CD8-positive, alpha-beta memory T cell (primary cell): ENCODE measurements at regions not wholly inside any gene's neighbourhood (a gene's known extent, or its start where the extent isn't known, plus 50 kb on each side); places are given as distances from the start of the nearest gene placed in this dataset.
"Not testable (repeated sequence)": the region's sequence is repeated elsewhere in the genome, so short reads cannot be mapped to it uniquely, and the experiment has no call there.

ENCODE experiments used
- CTCF ChIA-PET: fragments of 350-600 bp; sonication (Branson Sonifier 250); formaldehyde crosslinking; loops from one replicate; lab custom pipeline; 2021; ENCODE audit warnings: antibody characterized with exemption; lab: Charles Lee
- POLR2A ChIA-PET: fragments of 350-600 bp; sonication (Branson Sonifier 250); formaldehyde crosslinking; loops from one replicate; lab custom pipeline; 2021; ENCODE audit warnings: antibody characterized with exemption; lab: Charles Lee
- DNase-seq, 5 donors: peaks; one replicate each; pipeline versions ENCODE4 v3.0.0 to v3.0.0-alpha.2; 2020 to 2022; ENCODE audit warnings: mixed read lengths in 1 of 5
- H3K27ac ChIP-seq: one replicate; pipeline ENCODE4 v1.7.0; 2013; ENCODE audit warnings: low read depth, mild to moderate bottlenecking, low read length, moderate library complexity
- H3K27me3 ChIP-seq: 2 replicates; pipeline ENCODE4 v1.7.0; 2013; ENCODE audit warnings: low read length, mild to moderate bottlenecking; ENCODE audit not compliant: insufficient read depth, poor library complexity, severe bottlenecking
- H3K36me3 ChIP-seq: 2 replicates; pipeline ENCODE4 v1.7.0; 2013; ENCODE audit warnings: mild to moderate bottlenecking, low read length, moderate library complexity; ENCODE audit not compliant: insufficient read depth
- H3K4me1 ChIP-seq: 2 replicates; pipeline ENCODE4 v1.7.0; 2013; ENCODE audit warnings: mild to moderate bottlenecking, low read length, moderate library complexity; ENCODE audit not compliant: insufficient read depth
- H3K4me3 ChIP-seq: 2 replicates; pipeline ENCODE4 v1.7.0; 2013; ENCODE audit warnings: mild to moderate bottlenecking, low read length
- H3K9me3 ChIP-seq: 2 replicates; pipeline ENCODE4 v1.7.0; 2013; ENCODE audit warnings: mild to moderate bottlenecking, low read length
- H3K27ac Mint-ChIP-seq, 8 donors: one replicate each; pipeline ENCODE4 v1.8.0; 2020 to 2021; ENCODE audit warnings: mixed read lengths in 8 of 8, mild to moderate bottlenecking in 6 of 8, inconsistent platforms in 3 of 8, moderate library complexity in 3 of 8
- H3K27me3 Mint-ChIP-seq, 2 donors: one replicate each; pipeline ENCODE4 v1.8.0; 2020 to 2021; ENCODE audit warnings: mixed read lengths in 2 of 2, mild to moderate bottlenecking in 1 of 2, moderate library complexity in 1 of 2
- H3K36me3 Mint-ChIP-seq, 3 donors: one replicate each; pipeline ENCODE4 v1.8.0; 2020 to 2021; ENCODE audit warnings: mixed read lengths in 3 of 3, inconsistent platforms in 1 of 3, mild to moderate bottlenecking in 1 of 3
- H3K4me1 Mint-ChIP-seq, 3 donors: one replicate each; pipeline ENCODE4 v1.8.0; 2020 to 2021; ENCODE audit warnings: mixed read lengths in 3 of 3, inconsistent platforms in 1 of 3, mild to moderate bottlenecking in 1 of 3
- H3K4me3 Mint-ChIP-seq, 7 donors: one replicate each; pipeline ENCODE4 v1.8.0; 2020 to 2021; ENCODE audit warnings: mixed read lengths in 7 of 7, mild to moderate bottlenecking in 6 of 7, moderate library complexity in 4 of 7, inconsistent platforms in 2 of 7
- H3K9me3 Mint-ChIP-seq, 5 donors: one replicate each; pipeline ENCODE4 v1.8.0; 2020 to 2022; ENCODE audit warnings: mixed read lengths in 5 of 5, mild to moderate bottlenecking in 3 of 5, moderate library complexity in 2 of 5, inconsistent platforms in 1 of 5

DNA sequence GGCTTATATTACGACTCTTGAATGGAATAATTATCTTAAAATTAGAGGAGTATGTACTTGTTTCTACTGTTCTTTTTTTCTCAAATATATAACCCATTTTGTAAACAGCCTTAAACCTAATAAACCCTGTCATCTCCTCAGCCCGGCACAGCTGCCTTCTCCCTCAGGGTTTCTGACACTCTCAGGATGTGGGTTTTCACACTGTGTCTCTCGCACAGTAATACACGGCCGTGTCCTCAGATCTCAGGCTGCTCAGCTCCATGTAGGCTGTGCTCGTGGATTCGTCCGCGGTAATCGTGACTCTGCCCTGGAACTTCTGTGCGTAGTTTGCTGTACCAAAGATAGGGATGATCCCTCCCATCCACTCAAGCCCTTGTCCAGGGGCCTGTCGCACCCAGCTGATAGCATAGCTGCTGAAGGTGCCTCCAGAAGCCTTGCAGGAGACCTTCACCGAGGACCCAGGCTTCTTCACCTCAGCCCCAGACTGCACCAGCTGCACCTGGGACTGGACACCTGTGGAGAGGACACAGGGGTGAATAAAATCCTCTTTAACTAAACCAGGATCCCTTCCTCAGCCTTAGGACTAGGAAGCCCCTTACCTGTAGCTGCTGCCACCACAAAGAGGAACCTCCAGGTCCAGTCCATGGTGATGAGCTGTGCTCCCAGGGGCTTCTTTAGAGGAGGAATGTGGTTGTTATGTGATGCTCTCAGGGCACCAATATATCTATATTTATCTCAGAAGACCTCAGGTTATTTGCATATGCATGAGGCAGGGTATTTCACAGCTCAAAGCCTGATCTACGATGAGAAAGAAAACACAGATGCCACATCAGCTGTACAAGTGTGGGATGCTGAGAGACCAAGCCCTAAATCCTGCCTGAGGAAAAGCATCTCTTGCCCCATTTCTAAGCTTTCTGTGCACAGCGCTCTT, 1235.8 kb downstream of the TMEM121 start:
- POLR2A ChIA-PET, CTCF ChIA-PET: not testable (repeated sequence)

DNA sequence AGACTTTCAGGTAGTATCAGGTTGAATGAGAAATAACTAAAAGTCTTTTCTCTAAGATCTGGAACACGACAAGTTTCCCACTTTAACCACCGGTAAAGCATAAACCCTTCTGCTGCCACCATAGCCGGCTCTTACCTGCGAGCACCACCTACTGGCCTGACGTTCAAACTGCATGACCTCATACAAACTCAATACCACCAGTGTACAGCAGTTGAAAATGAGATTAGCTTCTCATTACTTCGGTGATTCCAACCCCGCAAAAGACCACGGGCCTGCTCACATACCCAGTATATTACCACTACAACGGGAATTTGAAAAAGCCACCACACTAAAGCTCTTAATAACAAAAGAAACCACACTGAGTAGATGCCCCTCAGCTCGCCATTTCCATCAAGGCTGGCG, 1238.6 kb downstream of the TMEM121 start:
- CTCF ChIA-PET, H3K4me3 ChIP-seq, H3K9me3 Mint-ChIP-seq, H3K36me3 Mint-ChIP-seq, POLR2A ChIA-PET, H3K27ac ChIP-seq, H3K27ac Mint-ChIP-seq, H3K27me3 ChIP-seq, H3K36me3 ChIP-seq, H3K27me3 Mint-ChIP-seq, H3K9me3 ChIP-seq: not testable (repeated sequence)
- Mint-ChIP-seq H3K4me3 (peak overlapping the region in 1 of 7 donors; percentile 23), H3K4me1 (peaks cover 31 to 41% (median 38%) of the 10 kb centered on the region in 3 donors)
- H3K4me1 ChIP-seq = peaks cover 16% of the 10 kb centered on the region
- peak in 1 of 5 donors; percentile 21 for DNase-seq

More for the DNA sequence above, 1235.8 kb downstream of the TMEM121 start:
- H3K9me3 Mint-ChIP-seq, H3K4me3 ChIP-seq, H3K27ac ChIP-seq, H3K27me3 Mint-ChIP-seq, H3K9me3 ChIP-seq, H3K36me3 Mint-ChIP-seq, H3K36me3 ChIP-seq, H3K27me3 ChIP-seq: not testable (repeated sequence)
- H3K27ac Mint-ChIP-seq = peak overlapping the region in 2 of 8 donors; percentile 66 to 84
- DNase-seq = peak in 2 of 5 donors; percentile 50 to 53
- H3K4me1 ChIP-seq = peaks cover 14% of the 10 kb centered on the region
- H3K4me3 Mint-ChIP-seq = peak overlapping the region in 1 of 7 donors; percentile 19
- H3K4me1 Mint-ChIP-seq = peaks cover 20 to 28% (median 25%) of the 10 kb centered on the region in 3 donors

DNA sequence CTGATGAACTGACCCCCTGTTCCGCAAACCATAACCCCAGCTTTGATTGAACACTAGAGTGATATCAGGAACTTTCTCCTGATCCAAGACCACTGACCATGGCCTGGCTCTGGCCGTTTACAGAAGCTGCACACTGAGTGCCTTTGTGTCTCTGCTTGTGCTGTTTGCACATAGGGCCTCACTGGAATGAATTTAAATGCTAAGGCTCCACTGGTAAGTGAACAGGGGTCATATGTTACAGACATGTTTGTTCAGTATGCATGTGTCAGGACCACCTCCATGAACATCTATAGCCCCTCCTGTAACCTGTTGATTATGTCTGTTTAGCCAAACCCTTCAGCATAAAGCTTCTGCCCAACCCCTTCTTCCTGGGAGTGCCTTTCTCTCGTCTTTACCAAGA, 1239.8 kb downstream of the TMEM121 start:
- Histone ChIP-seq H3K27ac (no peak overlapping the region), H3K4me1 (peaks cover 24% of the 10 kb centered on the region), H3K36me3 (no peaks in the 10 kb centered on the region), H3K4me3 (no peak overlapping the region), H3K27me3 (no peaks in the 10 kb centered on the region), H3K9me3 (no peaks in the 10 kb centered on the region)
- peak overlapping the region in 1 of 7 donors; percentile 66 for H3K4me3 Mint-ChIP-seq
- H3K9me3 Mint-ChIP-seq = no peaks in the 10 kb centered on the region
- H3K27ac Mint-ChIP-seq = peak overlapping the region in 1 of 8 donors; percentile 35
- H3K27me3 Mint-ChIP-seq = peaks cover 2 to 3% of the 10 kb centered on the region in 2 donors
- H3K4me1 Mint-ChIP-seq = peaks cover 36 to 42% (median 42%) of the 10 kb centered on the region in 3 donors
- no peaks in the 10 kb centered on the region for H3K36me3 Mint-ChIP-seq
- no peak for DNase-seq
- POLR2A ChIA-PET = no interaction called here
- CTCF ChIA-PET = interaction anchor here (1.0 kb wide), 1 partner anchor 23 kb away, joined by 3 read pairs; no protein-coding TSS in a partner anchor

DNA sequence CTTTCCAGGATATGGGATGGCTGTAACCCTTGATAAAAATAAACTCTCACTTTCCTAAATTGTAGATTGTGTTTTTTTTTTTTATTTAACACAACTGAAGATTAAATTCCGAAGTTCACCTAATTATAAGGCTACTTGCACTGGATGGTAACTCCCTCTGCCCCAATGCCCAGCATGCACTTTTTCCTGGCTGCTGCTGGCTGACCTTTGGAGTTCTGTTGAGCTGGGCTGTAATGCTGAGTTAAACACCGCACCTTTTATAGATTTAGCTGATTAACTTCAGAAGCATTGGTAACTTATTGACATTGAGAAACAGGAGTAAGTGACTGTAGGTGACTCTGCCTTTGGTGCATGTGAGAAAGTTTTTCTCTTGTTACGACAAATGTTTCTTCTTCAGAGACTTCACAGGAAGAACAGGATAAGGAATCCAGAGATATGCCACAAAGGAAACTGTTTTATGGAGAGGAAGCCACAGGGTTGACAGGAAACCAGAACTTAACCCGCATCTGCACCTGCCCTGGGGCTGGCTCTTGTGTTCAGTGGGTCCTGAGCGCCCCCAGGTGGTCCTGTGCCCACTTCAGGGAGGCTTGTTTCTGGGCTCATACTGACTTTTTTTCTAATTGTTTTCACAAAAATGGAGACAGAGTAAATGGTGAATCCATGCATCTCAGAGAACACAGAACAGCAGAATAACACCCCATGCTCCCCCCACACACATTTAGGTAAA, 1240.3 kb downstream of the TMEM121 start:
- H3K4me3 ChIP-seq, H3K36me3 Mint-ChIP-seq, H3K9me3 Mint-ChIP-seq, POLR2A ChIA-PET, H3K27ac ChIP-seq, H3K27me3 ChIP-seq, H3K9me3 ChIP-seq, H3K36me3 ChIP-seq, H3K27me3 Mint-ChIP-seq: not testable (repeated sequence)
- Mint-ChIP-seq H3K4me1 (peaks cover 34 to 42% (median 41%) of the 10 kb centered on the region in 3 donors), H3K27ac (peak overlapping the region in 3 of 8 donors; percentile 3 to 73 (median 72)), H3K4me3 (peak overlapping the region in 3 of 7 donors; percentile 31 to 66 (median 41))
- CTCF ChIA-PET = interaction anchor here (1.0 kb wide), 1 partner anchor 23 kb away, joined by 3 read pairs; no protein-coding TSS in a partner anchor
- DNase-seq = peak; percentile 7 to 69 (median 41)
- H3K4me1 ChIP-seq = peaks cover 24% of the 10 kb centered on the region

DNA sequence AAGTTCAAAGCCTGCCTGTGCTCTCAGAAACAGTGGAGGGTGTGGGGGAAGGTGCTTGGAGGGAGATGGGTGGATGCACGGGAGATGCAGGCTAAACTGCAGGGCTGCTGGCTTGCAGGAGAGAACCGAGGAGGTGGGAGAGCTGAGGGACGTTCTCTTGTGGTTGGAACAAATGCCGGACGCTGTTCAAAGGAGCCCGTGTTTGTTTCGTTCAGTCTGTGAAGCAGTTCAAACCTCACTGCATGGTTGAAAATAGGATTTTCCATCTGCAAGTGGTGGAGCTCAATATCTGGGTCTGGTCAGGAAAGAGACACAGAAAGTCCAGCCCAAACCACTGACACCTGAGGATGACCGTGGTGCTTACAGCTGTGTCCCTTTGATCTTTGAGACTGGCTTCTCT, 1241.8 kb downstream of the TMEM121 start:
- CTCF ChIA-PET, POLR2A ChIA-PET, H3K4me3 Mint-ChIP-seq, H3K9me3 ChIP-seq, H3K27me3 ChIP-seq, H3K4me3 ChIP-seq, H3K36me3 ChIP-seq, H3K27me3 Mint-ChIP-seq, H3K27ac ChIP-seq, H3K9me3 Mint-ChIP-seq, DNase-seq, H3K36me3 Mint-ChIP-seq: not testable (repeated sequence)
- peaks cover 21% of the 10 kb centered on the region for H3K4me1 ChIP-seq
- peak overlapping the region in 3 of 8 donors; percentile 3 to 87 (median 33) for H3K27ac Mint-ChIP-seq
- peaks cover 32 to 40% (median 38%) of the 10 kb centered on the region in 3 donors for H3K4me1 Mint-ChIP-seq

DNA sequence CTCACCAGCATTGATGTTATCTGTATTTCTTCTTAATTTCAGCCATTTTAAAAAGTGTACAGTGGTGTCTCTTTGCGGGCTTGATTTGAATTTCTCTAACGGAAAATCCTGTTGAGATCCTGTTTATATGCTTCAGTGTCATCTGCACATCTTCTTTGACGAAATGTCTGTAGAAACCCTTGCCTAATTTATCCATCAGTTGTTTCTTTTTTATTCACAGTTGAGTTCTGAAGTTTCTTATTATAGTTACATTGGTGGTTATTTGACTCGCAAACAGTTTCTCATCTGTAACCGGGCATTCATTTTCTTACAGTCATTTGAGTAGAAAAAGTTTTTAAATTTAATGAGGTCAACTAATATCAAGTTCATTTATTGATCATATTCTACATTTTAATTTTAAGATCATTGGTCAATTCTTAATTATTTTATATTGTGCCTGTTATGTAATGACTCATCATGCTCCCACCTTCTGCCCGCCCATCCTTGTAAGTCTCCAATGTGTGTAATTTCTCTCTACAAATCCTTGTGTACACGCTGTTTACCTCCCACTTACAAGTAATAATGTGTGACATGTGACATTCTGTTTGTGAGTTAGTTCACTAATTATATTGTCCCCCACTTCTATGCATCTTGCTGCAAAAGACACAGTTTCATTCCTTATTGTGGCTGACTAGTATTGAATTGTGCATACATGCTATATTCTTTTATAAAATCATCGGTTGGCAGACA, 1242.8 kb downstream of the TMEM121 start:
- H3K27ac ChIP-seq, H3K4me3 Mint-ChIP-seq, POLR2A ChIA-PET: not testable (repeated sequence)

DNA sequence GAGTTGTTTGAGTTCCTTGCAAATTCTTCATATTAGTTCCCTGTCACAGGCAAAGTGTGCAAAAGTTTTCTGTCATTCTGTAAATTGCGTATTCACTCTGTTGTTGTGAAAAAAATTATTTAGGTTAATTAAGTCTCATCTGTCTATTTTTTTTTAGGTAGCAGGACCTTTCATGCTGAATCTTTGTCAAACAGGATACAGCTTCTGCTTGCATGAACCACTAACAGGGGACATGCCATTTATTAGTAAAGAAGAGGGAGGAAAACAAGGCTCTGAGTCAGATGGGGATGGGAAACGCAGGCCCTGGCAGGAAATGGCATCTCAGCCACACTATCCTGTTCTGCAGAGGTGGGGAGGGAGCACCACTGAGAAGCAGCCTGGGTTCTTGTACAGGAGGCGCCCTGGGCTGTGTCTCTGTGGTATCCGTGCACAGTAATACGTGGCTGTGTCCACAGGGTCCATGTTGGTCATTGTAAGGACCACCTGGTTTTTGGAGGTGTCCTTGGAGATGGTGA, 1243.8 kb downstream of the TMEM121 start:
- not testable (repeated sequence) for H3K27me3 Mint-ChIP-seq
- peak overlapping the region in 4 of 8 donors; percentile 4 to 72 (median 32) for H3K27ac Mint-ChIP-seq

More for the DNA sequence above, 1242.8 kb downstream of the TMEM121 start:
- CTCF ChIA-PET, H3K4me3 ChIP-seq, DNase-seq, H3K9me3 ChIP-seq, H3K36me3 ChIP-seq, H3K27ac Mint-ChIP-seq, H3K9me3 Mint-ChIP-seq, H3K27me3 ChIP-seq, H3K36me3 Mint-ChIP-seq, H3K27me3 Mint-ChIP-seq: not testable (repeated sequence)
- H3K4me1 ChIP-seq = peaks cover 21% of the 10 kb centered on the region
- H3K4me1 Mint-ChIP-seq = peaks cover 31 to 37% (median 36%) of the 10 kb centered on the region in 3 donors

More for the DNA sequence above, 1243.8 kb downstream of the TMEM121 start:
- CTCF ChIA-PET, H3K4me3 ChIP-seq, POLR2A ChIA-PET, H3K9me3 ChIP-seq, H3K27me3 ChIP-seq, H3K36me3 ChIP-seq, H3K9me3 Mint-ChIP-seq, H3K36me3 Mint-ChIP-seq, DNase-seq, H3K27ac ChIP-seq: not testable (repeated sequence)
- Mint-ChIP-seq H3K4me3 (peak overlapping the region in 2 of 7 donors; percentile 42 to 45), H3K4me1 (peaks cover 32 to 40% (median 36%) of the 10 kb centered on the region in 3 donors)
- peaks cover 21% of the 10 kb centered on the region for H3K4me1 ChIP-seq
